Type B pancreatic cell (in vitro differentiated cells): ENCODE measurements at regions not wholly inside any gene's neighbourhood (a gene's known extent, or its start where the extent isn't known, plus 50 kb on each side); places are given as distances from the start of the nearest gene placed in this dataset.

Experiments
- DNase-seq: peaks from one replicate; pipeline ENCODE4 v3.0.0; 2021; ENCODE audit warnings: mixed read lengths; ENCODE audit not compliant: unreplicated experiment; ENCODE audit errors: extremely low spot score
- H3K27ac Mint-ChIP-seq: 2 replicates; pipeline ENCODE4 v1.8.0; 2021; ENCODE audit warnings: mild to moderate bottlenecking, mixed read lengths
- H3K27me3 Mint-ChIP-seq: 2 replicates; pipeline ENCODE4 v1.8.0; 2021; ENCODE audit warnings: mixed read lengths
- H3K36me3 Mint-ChIP-seq: 2 replicates; pipeline ENCODE4 v1.8.0; 2021; ENCODE audit warnings: mixed read lengths
- H3K4me1 Mint-ChIP-seq: one replicate; pipeline ENCODE4 v1.8.0; 2021; ENCODE audit warnings: mixed read lengths; ENCODE audit not compliant: unreplicated experiment
- H3K4me3 Mint-ChIP-seq: 2 replicates; pipeline ENCODE4 v1.8.0; 2021; ENCODE audit warnings: mild to moderate bottlenecking, mixed read lengths
- H3K9me3 Mint-ChIP-seq: 2 replicates; pipeline ENCODE4 v1.8.0; 2021; ENCODE audit warnings: mixed read lengths
- TF ChIP-seq, protein P1 (sequence below): fragments of 200-600 bp; sonication (generic); conservative IDR thresholded peaks from 2 replicates; pipeline ENCODE4 v1.5.0; 2021; ENCODE audit warnings: antibody characterized with exemption, mild to moderate bottlenecking

DNA sequence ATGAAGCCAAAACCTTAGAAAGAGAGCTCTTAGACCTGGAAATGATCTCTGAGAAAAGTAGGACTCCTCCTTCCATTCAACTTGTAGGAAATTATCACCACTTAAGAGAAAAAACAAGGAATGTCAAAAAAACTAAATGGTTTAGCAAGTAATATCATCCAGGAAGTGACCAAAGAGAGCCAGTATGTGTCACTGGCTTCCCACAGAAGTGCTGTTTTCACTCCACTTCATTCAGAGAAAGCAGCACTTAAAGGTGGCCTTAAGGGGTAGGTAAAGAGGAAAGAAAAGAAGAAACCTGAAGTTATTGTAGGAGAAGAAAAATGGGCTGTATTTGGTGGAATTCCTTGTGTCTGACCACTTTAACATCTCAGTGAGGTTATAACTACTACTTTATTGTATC is 414.4 kb upstream of the ETAA1 start:
- Mint-ChIP-seq H3K27me3 (peaks cover 3% of the 10 kb centered on the region), H3K9me3 (peaks cover 9% of the 10 kb centered on the region), H3K36me3 (peaks cover 4% of the 10 kb centered on the region), H3K27ac (no peak overlapping the region), H3K4me3 (no peak overlapping the region), H3K4me1 (peaks cover 4% of the 10 kb centered on the region)
- DNase-seq = no peak
- TF ChIP-seq, protein P1, sequence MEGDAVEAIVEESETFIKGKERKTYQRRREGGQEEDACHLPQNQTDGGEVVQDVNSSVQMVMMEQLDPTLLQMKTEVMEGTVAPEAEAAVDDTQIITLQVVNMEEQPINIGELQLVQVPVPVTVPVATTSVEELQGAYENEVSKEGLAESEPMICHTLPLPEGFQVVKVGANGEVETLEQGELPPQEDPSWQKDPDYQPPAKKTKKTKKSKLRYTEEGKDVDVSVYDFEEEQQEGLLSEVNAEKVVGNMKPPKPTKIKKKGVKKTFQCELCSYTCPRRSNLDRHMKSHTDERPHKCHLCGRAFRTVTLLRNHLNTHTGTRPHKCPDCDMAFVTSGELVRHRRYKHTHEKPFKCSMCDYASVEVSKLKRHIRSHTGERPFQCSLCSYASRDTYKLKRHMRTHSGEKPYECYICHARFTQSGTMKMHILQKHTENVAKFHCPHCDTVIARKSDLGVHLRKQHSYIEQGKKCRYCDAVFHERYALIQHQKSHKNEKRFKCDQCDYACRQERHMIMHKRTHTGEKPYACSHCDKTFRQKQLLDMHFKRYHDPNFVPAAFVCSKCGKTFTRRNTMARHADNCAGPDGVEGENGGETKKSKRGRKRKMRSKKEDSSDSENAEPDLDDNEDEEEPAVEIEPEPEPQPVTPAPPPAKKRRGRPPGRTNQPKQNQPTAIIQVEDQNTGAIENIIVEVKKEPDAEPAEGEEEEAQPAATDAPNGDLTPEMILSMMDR = no peak

DNA sequence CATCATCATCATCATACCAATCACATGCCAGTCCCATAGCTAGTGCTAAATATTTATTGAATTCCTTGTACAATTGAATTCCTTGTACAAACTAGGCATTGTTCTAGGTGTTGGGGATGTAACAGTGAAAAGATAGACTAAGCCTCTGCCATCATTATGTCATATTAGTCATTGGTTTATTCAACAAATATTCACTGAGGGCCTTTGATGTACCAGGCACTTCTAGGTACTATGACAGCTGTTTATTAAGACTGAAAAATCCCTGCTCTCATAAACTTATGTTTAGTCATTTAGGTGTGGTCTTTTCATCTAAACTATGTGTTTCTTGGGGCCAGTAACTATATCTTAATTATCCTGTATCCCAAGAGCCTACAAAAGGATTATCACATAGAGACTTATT is 412.3 kb upstream of the ETAA1 start:
- peaks cover 6% of the 10 kb centered on the region for H3K27me3 Mint-ChIP-seq

DNA sequence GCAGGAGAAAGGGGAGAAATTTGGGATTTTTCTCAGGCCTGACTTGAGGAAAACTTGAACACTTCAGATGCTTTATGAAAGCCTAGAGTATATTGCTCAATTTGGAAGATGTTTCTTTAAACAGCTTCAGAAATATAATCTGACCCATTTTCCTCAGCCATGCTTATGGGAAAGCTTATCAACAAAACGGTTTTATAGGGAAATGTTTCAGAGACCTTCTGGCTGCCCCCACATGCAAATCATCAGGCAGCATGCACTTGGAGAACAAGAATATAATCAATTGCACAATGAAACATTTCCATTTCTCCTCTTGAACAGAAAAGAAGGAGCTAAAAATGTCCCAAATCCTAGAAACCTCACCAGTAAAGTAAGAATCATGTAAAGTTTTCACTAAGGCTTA is 411.2 kb upstream of the ETAA1 start:
- Mint-ChIP-seq H3K27ac (no peak overlapping the region), H3K4me3 (no peak overlapping the region), H3K27me3 (peaks cover 6% of the 10 kb centered on the region), H3K4me1 (peaks cover 4% of the 10 kb centered on the region), H3K36me3 (no peaks in the 10 kb centered on the region), H3K9me3 (no peaks in the 10 kb centered on the region)
- TF ChIP-seq, protein P1 = no peak
- no peak for DNase-seq

More for the DNA sequence above, 412.3 kb upstream of the ETAA1 start:
- DNase-seq = no peak
- H3K27ac Mint-ChIP-seq = no peak overlapping the region
- TF ChIP-seq, protein P1 = no peak
- no peak overlapping the region for H3K4me3 Mint-ChIP-seq
- peaks cover 4% of the 10 kb centered on the region for H3K4me1 Mint-ChIP-seq
- H3K9me3 Mint-ChIP-seq = peaks cover 2% of the 10 kb centered on the region
- H3K36me3 Mint-ChIP-seq = peaks cover 2% of the 10 kb centered on the region

DNA sequence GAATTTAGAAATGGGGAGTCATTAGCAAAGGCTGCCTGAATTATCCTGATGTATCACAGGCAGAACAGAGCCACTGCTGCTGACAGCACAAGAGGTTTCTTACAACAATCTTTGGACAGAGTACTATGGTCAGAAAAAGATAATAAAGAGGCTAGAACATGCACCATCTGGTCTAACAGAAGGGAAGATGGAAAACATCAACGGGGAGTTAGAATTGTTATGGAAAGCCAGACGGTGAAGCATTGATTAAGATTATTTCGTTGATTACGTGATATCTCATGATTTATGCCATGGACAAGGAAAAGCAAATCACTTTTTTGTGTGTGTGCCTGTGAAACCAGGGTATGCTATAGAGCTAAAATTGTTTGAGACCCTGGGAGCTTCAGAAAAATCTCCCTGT is 409.4 kb upstream of the ETAA1 start:
- peaks cover 6% of the 10 kb centered on the region for H3K27me3 Mint-ChIP-seq
- no peaks in the 10 kb centered on the region for H3K36me3 Mint-ChIP-seq
- no peaks in the 10 kb centered on the region for H3K9me3 Mint-ChIP-seq
- H3K4me3 Mint-ChIP-seq = no peak overlapping the region
- DNase-seq = no peak
- TF ChIP-seq, protein P1 = no peak
- peaks cover under 1% of the 10 kb centered on the region for H3K4me1 Mint-ChIP-seq
- no peak overlapping the region for H3K27ac Mint-ChIP-seq

DNA sequence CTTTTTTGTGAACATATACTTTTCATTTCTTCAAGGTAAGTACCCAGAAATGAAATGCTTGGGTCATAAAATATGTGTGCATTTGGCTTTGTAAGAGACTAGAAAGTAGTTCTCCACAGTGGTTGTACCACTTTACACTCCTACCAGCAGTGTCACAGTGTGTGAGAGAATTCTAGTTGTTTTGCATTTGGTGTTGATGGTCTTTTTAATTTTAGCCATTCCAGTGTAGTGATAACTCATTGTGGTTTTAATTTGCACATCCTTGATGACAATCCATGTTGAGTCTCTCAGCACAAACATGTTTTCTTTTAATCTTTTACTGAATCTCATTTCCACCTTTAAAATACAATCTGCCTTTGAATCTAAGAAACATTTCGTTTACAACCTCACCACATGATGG is 402.5 kb upstream of the ETAA1 start:
- H3K4me3 Mint-ChIP-seq = no peak overlapping the region
- no peak for DNase-seq
- TF ChIP-seq, protein P1 = no peak
- H3K36me3 Mint-ChIP-seq = peaks cover 3% of the 10 kb centered on the region
- no peak overlapping the region for H3K27ac Mint-ChIP-seq
- peaks cover 5% of the 10 kb centered on the region for H3K4me1 Mint-ChIP-seq
- H3K27me3 Mint-ChIP-seq = peaks cover 6% of the 10 kb centered on the region
- H3K9me3 Mint-ChIP-seq = no peaks in the 10 kb centered on the region

DNA sequence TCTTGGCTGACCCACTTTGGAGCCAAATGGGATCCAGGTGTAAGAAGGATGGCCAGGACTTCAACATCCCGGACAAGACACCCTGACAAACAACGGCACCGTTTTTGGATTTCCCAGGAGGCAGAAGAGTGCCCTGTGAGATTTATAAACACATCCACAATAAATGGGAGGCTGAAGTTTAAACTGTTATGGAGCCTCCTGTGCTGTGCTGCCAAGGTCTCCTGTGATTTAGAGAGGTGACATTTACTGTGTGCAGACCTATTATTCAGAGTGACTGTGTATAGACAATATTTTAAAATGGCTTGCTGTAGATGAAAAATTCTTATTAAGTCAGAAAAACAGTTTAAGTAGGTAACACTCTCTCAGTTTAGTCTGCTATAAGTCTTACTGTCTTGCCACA is 401.5 kb upstream of the ETAA1 start:
- Mint-ChIP-seq H3K4me1 (peaks cover 5% of the 10 kb centered on the region), H3K27me3 (peaks cover 6% of the 10 kb centered on the region), H3K4me3 (no peak overlapping the region), H3K9me3 (no peaks in the 10 kb centered on the region), H3K36me3 (peaks cover 3% of the 10 kb centered on the region), H3K27ac (no peak overlapping the region)
- TF ChIP-seq, protein P1 = no peak
- DNase-seq = no peak
